Endothelial cell (in vitro differentiated cells): ENCODE measurements at regions not wholly inside any gene's neighbourhood (a gene's known extent, or its start where the extent isn't known, plus 50 kb on each side); places are given as distances from the start of the nearest gene placed in this dataset.

Source experiments
- DNase-seq: peaks from one replicate; pipeline ENCODE4 v3.0.0; 2021; ENCODE audit warnings: low spot score
- H3K27ac Mint-ChIP-seq: one replicate; pipeline ENCODE4 v1.8.0; 2021; ENCODE audit warnings: mixed read lengths, inconsistent platforms; ENCODE audit not compliant: unreplicated experiment
- H3K27me3 Mint-ChIP-seq: one replicate; pipeline ENCODE4 v1.8.0; 2021; ENCODE audit warnings: mild to moderate bottlenecking, moderate library complexity, mixed read lengths, inconsistent platforms; ENCODE audit not compliant: unreplicated experiment
- H3K36me3 Mint-ChIP-seq: one replicate; pipeline ENCODE4 v1.8.0; 2021; ENCODE audit warnings: mild to moderate bottlenecking, low read depth, mixed read lengths, inconsistent platforms; ENCODE audit not compliant: unreplicated experiment
- H3K4me1 Mint-ChIP-seq: one replicate; pipeline ENCODE4 v1.8.0; 2021; ENCODE audit warnings: mild to moderate bottlenecking, mixed read lengths, inconsistent platforms; ENCODE audit not compliant: unreplicated experiment
- H3K4me3 Mint-ChIP-seq: one replicate; pipeline ENCODE4 v1.8.0; 2021; ENCODE audit warnings: mild to moderate bottlenecking, mixed read lengths, inconsistent platforms; ENCODE audit not compliant: unreplicated experiment
- H3K9me3 Mint-ChIP-seq: one replicate; pipeline ENCODE4 v1.8.0; 2021; ENCODE audit warnings: mixed read lengths, inconsistent platforms; ENCODE audit not compliant: unreplicated experiment
- TF ChIP-seq, protein P1 (sequence below): fragments of 200-600 bp; sonication (generic); IDR thresholded peaks from one replicate; pipeline ENCODE4 v1.5.0; 2021; ENCODE audit warnings: antibody characterized with exemption; ENCODE audit not compliant: unreplicated experiment

- DNase-seq, result no peak
- Mint-ChIP-seq H3K36me3 (no peaks in the 10 kb centered on the region), H3K4me1 (peaks cover 44% of the 10 kb centered on the region), H3K27ac (no peak overlapping the region), H3K4me3 (no peak overlapping the region), H3K9me3 (no peaks in the 10 kb centered on the region), H3K27me3 (peaks cover 3% of the 10 kb centered on the region)
- TF ChIP-seq, protein P1, sequence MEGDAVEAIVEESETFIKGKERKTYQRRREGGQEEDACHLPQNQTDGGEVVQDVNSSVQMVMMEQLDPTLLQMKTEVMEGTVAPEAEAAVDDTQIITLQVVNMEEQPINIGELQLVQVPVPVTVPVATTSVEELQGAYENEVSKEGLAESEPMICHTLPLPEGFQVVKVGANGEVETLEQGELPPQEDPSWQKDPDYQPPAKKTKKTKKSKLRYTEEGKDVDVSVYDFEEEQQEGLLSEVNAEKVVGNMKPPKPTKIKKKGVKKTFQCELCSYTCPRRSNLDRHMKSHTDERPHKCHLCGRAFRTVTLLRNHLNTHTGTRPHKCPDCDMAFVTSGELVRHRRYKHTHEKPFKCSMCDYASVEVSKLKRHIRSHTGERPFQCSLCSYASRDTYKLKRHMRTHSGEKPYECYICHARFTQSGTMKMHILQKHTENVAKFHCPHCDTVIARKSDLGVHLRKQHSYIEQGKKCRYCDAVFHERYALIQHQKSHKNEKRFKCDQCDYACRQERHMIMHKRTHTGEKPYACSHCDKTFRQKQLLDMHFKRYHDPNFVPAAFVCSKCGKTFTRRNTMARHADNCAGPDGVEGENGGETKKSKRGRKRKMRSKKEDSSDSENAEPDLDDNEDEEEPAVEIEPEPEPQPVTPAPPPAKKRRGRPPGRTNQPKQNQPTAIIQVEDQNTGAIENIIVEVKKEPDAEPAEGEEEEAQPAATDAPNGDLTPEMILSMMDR, result no peak
Measured at GRCh38 chr12:12020762-12021161, 50.0 kb upstream of the BCL2L14 start.
